ENCODE measurements at regions not wholly inside any gene's neighbourhood (a gene's known extent, or its start where the extent isn't known, plus 50 kb on each side); places are given as distances from the start of the nearest gene placed in this dataset.

- CTCF ChIA-PET, result no interaction called here
Observed at GRCh38 chr12:46084666-46085631, 94.6 kb upstream of the SCAF11 start.

GRCh38 chr12:46082490-46083200 is 92.3 kb upstream of the SCAF11 start:
- Histone ChIP-seq H3K27me3 (ENCODE audit: control insufficient read depth in 1 of 2, insufficient read depth in 2 of 2, low read length in 2 of 2) (no peaks in the 10 kb centered on the region), H3K4me1 (ENCODE audit: insufficient read depth, low read length) (no peaks in the 10 kb centered on the region), H3K27ac (ENCODE audit: low read depth in 1 of 2, low read length in 2 of 2) (no peak overlapping the region), H3K4me3 (ENCODE audit: low read length) (no peak overlapping the region), H3K9me3 (ENCODE audit: control insufficient read depth in 1 of 2, insufficient read depth in 1 of 2, low read length in 2 of 2) (peaks cover 5 to 17% of the 10 kb centered on the region in 2 experiments), H3K36me3 (ENCODE audit: insufficient read depth, low read length) (no peaks in the 10 kb centered on the region)
- ATAC-seq (ENCODE audit: poor library complexity) (no peak), DNase-seq (no peak)
- no peak overlapping the region for H3K27ac Mint-ChIP-seq
- intact Hi-C loops (cut with DNase I, micrococcal nuclease), result no loop called here
- no peak overlapping the region for H3K4me3 Mint-ChIP-seq
- CTCF ChIA-PET, result no interaction called here
- POLR2A ChIA-PET, result no interaction called here
- peaks cover 7% of the 10 kb centered on the region for H3K27me3 Mint-ChIP-seq
- H3K36me3 Mint-ChIP-seq (ENCODE audit: low read depth), result no peaks in the 10 kb centered on the region
- H3K4me1 Mint-ChIP-seq (ENCODE audit: low read depth), result no peaks in the 10 kb centered on the region
- H3K9me3 Mint-ChIP-seq, result no peaks in the 10 kb centered on the region
- no peak for TF ChIP-seq CTCF (IDR thresholded peaks at IDR 0.05)

More at GRCh38 chr12:46084666-46085631, 94.6 kb upstream of the SCAF11 start:
- no peak for TF ChIP-seq CTCF (IDR thresholded peaks at IDR 0.05)
- no peak for ATAC-seq (ENCODE audit: poor library complexity)
- H3K4me3 ChIP-seq (ENCODE audit: low read length), result no peak overlapping the region
- H3K4me1 ChIP-seq (ENCODE audit: insufficient read depth, low read length), result no peaks in the 10 kb centered on the region
- H3K27me3 ChIP-seq (ENCODE audit: control insufficient read depth in 1 of 2, insufficient read depth in 2 of 2, low read length in 2 of 2), result no peaks in the 10 kb centered on the region
- H3K4me1 Mint-ChIP-seq (ENCODE audit: low read depth), result no peaks in the 10 kb centered on the region
- H3K36me3 Mint-ChIP-seq (ENCODE audit: low read depth), result no peaks in the 10 kb centered on the region
- no peaks in the 10 kb centered on the region for H3K36me3 ChIP-seq (ENCODE audit: insufficient read depth, low read length)
- intact Hi-C loops (cut with DNase I, micrococcal nuclease), result no loop called here
- H3K27ac ChIP-seq (ENCODE audit: low read depth in 1 of 2, low read length in 2 of 2), result no peak overlapping the region
- POLR2A ChIA-PET, result no interaction called here
- no peak for DNase-seq
- H3K27me3 Mint-ChIP-seq, result peaks cover 7% of the 10 kb centered on the region
- H3K9me3 Mint-ChIP-seq, result no peaks in the 10 kb centered on the region
- no peak overlapping the region for H3K27ac Mint-ChIP-seq
- no peaks in the 10 kb centered on the region for H3K9me3 ChIP-seq (ENCODE audit: control insufficient read depth in 1 of 2, insufficient read depth in 1 of 2, low read length in 2 of 2)
- H3K4me3 Mint-ChIP-seq, result no peak overlapping the region

- H3K27me3 ChIP-seq (ENCODE audit: control insufficient read depth in 1 of 2, insufficient read depth in 2 of 2, low read length in 2 of 2), result no peaks in the 10 kb centered on the region
- CTCF ChIA-PET, result no interaction called here
- no peak for TF ChIP-seq CTCF (IDR thresholded peaks at IDR 0.05)
- no peak for ATAC-seq (ENCODE audit: poor library complexity)
- peaks cover 5 to 9% of the 10 kb centered on the region in 2 experiments for H3K9me3 ChIP-seq (ENCODE audit: control insufficient read depth in 1 of 2, insufficient read depth in 1 of 2, low read length in 2 of 2)
- no peak overlapping the region for H3K27ac ChIP-seq (ENCODE audit: low read depth in 1 of 2, low read length in 2 of 2)
- Mint-ChIP-seq H3K9me3 (no peaks in the 10 kb centered on the region), H3K4me3 (no peak overlapping the region), H3K27me3 (peaks cover 4% of the 10 kb centered on the region), H3K27ac (no peak overlapping the region), H3K36me3 (ENCODE audit: low read depth) (no peaks in the 10 kb centered on the region), H3K4me1 (ENCODE audit: low read depth) (peaks cover 4% of the 10 kb centered on the region)
- H3K36me3 ChIP-seq (ENCODE audit: insufficient read depth, low read length), result no peaks in the 10 kb centered on the region
- H3K4me1 ChIP-seq (ENCODE audit: insufficient read depth, low read length), result no peaks in the 10 kb centered on the region
- intact Hi-C loops (cut with DNase I, micrococcal nuclease), result loop anchor here (2.0 to 5.0 kb wide), 4 partner anchors 81 to 1234 kb away; partner anchors contain the start of gene SCAF11 (in 1 of the 2)
- no peak for DNase-seq
- H3K4me3 ChIP-seq (ENCODE audit: low read length), result no peak overlapping the region
- POLR2A ChIA-PET, result interaction anchor here (1.3 kb wide), 1 partner anchor 82 kb away, joined by 4 read pairs; no protein-coding TSS in a partner anchor
Observed at GRCh38 chr12:46073321-46073720, 82.9 kb upstream of the SCAF11 start.
